ENCODE measurements at regions not wholly inside any gene's neighbourhood (a gene's known extent, or its start where the extent isn't known, plus 50 kb on each side); places are given as distances from the start of the nearest gene placed in this dataset.

GRCh38 chr3:20346369-20346768 lies 160.4 kb upstream of the SGO1 start:
- H3K9me3 ChIP-seq (ENCODE audit: low read length): no peaks in the 10 kb centered on the region

GRCh38 chr3:20344400-20344959 lies 158.5 kb upstream of the SGO1 start:
- Histone ChIP-seq H3K4me3 (ENCODE audit: low read length) (no peak overlapping the region), H3K9me2 (ENCODE audit: insufficient read depth, low read length) (no peaks in the 10 kb centered on the region), H3F3A (ENCODE audit: insufficient read depth, low read length, poor library complexity, severe bottlenecking) (no peaks in the 10 kb centered on the region), H3K4me2 (ENCODE audit: low read length) (no peak overlapping the region), H3K79me2 (replicated peaks; ENCODE audit: insufficient read depth, low read length) (no peaks in the 10 kb centered on the region), H2AFZ (ENCODE audit: low read depth, low read length) (no peak overlapping the region), H3K27me3 (ENCODE audit: insufficient read depth, low read depth, low read length) (no peaks in the 10 kb centered on the region), H3K9ac (ENCODE audit: low read length) (no peak overlapping the region), H3K9me3 (ENCODE audit: low read length) (no peaks in the 10 kb centered on the region), H3K36me3 (ENCODE audit: insufficient read depth, low read length) (no peaks in the 10 kb centered on the region), H4K20me1 (ENCODE audit: insufficient read depth) (no peaks in the 10 kb centered on the region), H3K27ac (ENCODE audit: low read length) (no peak overlapping the region)
- no peak for TF ChIP-seq CTCF (IDR thresholded peaks at IDR 0.05; ENCODE audit: poor library complexity, severe bottlenecking)
- TF ChIP-seq TAF1 (IDR thresholded peaks at IDR 0.05; ENCODE audit: low read depth): no peak
- no peak for TF ChIP-seq EP300 (conservative IDR thresholded peaks at IDR 0.05; ENCODE audit: poor library complexity, severe bottlenecking)
- TF ChIP-seq EZH2 (IDR thresholded peaks at IDR 0.05; ENCODE audit: borderline replicate concordance, insufficient read depth, low read length, poor library complexity, severe bottlenecking): no peak
- no peak for TF ChIP-seq POLR2AphosphoS5 (IDR thresholded peaks at IDR 0.05)
- TF ChIP-seq REST (IDR thresholded peaks at IDR 0.05; ENCODE audit: borderline replicate concordance): no peak

More at GRCh38 chr3:20346369-20346768, 160.4 kb upstream of the SGO1 start:
- Histone ChIP-seq H3K9me2 (ENCODE audit: insufficient read depth, low read length) (no peaks in the 10 kb centered on the region), H4K20me1 (ENCODE audit: insufficient read depth) (no peaks in the 10 kb centered on the region), H3K27ac (ENCODE audit: low read length) (no peak overlapping the region), H2AFZ (ENCODE audit: low read depth, low read length) (no peak overlapping the region), H3F3A (ENCODE audit: insufficient read depth, low read length, poor library complexity, severe bottlenecking) (no peaks in the 10 kb centered on the region), H3K9ac (ENCODE audit: low read length) (no peak overlapping the region), H3K79me2 (replicated peaks; ENCODE audit: insufficient read depth, low read length) (no peaks in the 10 kb centered on the region), H3K36me3 (ENCODE audit: insufficient read depth, low read length) (no peaks in the 10 kb centered on the region), H3K4me3 (ENCODE audit: low read length) (no peak overlapping the region), H3K27me3 (ENCODE audit: insufficient read depth, low read depth, low read length) (no peaks in the 10 kb centered on the region), H3K4me2 (ENCODE audit: low read length) (no peak overlapping the region)
- TF ChIP-seq POLR2AphosphoS5 (IDR thresholded peaks at IDR 0.05) (no peak), EP300 (conservative IDR thresholded peaks at IDR 0.05; ENCODE audit: poor library complexity, severe bottlenecking) (no peak), CTCF (IDR thresholded peaks at IDR 0.05; ENCODE audit: poor library complexity, severe bottlenecking) (no peak), RAD21 (conservative IDR thresholded peaks at IDR 0.05) (no peak), TAF1 (IDR thresholded peaks at IDR 0.05; ENCODE audit: low read depth) (no peak), SMC3 (conservative IDR thresholded peaks at IDR 0.05; ENCODE audit: poor library complexity) (no peak), EZH2 (IDR thresholded peaks at IDR 0.05; ENCODE audit: borderline replicate concordance, insufficient read depth, low read length, poor library complexity, severe bottlenecking) (no peak), REST (IDR thresholded peaks at IDR 0.05; ENCODE audit: borderline replicate concordance) (no peak), MXI1 (conservative IDR thresholded peaks at IDR 0.05; ENCODE audit: poor library complexity, severe bottlenecking) (no peak)

All from neural cell (in vitro differentiated cells).